GM13977 (cell line): ENCODE measurements at regions not wholly inside any gene's neighbourhood (a gene's known extent, or its start where the extent isn't known, plus 50 kb on each side); places are given as distances from the start of the nearest gene placed in this dataset.
"Not testable (repeated sequence)": the region's sequence is repeated elsewhere in the genome, so short reads cannot be mapped to it uniquely, and the experiment has no call there.

Experiments
- DNase-seq: peaks from one replicate; pipeline ENCODE4 v3.0.0; 2012; ENCODE audit warnings: low spot score
- in situ Hi-C: fragments of 300-500 bp; cut with MboI; formaldehyde crosslinking; loops from one replicate; pipeline ENCODE4 v1.12.0; 2022; ENCODE audit warnings: low sequenced_read_pairs, low pct_unique_long_range_greater_than_20kb, mixed read lengths, inconsistent platforms; ENCODE audit not compliant: unreplicated experiment
- TF ChIP-seq, protein P1 (sequence below): IDR thresholded peaks from 2 replicates; pipeline ENCODE4 v1.5.1; 2012; ENCODE audit warnings: mild to moderate bottlenecking, control low read depth; ENCODE audit not compliant: insufficient read depth; ENCODE audit errors: extremely low read depth, missing control alignments

DNA sequence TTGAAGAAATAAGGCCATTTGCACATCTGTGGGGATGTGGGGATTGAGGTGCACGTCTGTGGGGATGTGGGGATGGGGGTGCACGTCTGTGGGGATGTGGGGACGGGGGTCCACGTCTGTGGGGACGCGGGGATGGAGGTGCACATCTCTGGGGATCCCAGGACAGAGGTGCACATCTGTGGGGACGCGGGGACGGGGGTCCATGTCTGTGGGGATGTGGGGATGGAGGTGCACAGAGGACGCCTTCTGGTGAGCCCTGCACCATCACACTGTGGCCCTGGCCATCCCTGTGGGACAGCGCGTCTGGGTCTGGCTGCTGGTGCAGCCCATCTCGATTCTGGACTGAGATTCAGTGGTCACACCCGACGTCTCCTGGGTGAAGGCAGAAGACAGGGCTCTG lies 161.4 kb downstream of the LAT start:
- in situ Hi-C loops = no loop called here
- DNase-seq = no peak
- TF ChIP-seq, protein P1, sequence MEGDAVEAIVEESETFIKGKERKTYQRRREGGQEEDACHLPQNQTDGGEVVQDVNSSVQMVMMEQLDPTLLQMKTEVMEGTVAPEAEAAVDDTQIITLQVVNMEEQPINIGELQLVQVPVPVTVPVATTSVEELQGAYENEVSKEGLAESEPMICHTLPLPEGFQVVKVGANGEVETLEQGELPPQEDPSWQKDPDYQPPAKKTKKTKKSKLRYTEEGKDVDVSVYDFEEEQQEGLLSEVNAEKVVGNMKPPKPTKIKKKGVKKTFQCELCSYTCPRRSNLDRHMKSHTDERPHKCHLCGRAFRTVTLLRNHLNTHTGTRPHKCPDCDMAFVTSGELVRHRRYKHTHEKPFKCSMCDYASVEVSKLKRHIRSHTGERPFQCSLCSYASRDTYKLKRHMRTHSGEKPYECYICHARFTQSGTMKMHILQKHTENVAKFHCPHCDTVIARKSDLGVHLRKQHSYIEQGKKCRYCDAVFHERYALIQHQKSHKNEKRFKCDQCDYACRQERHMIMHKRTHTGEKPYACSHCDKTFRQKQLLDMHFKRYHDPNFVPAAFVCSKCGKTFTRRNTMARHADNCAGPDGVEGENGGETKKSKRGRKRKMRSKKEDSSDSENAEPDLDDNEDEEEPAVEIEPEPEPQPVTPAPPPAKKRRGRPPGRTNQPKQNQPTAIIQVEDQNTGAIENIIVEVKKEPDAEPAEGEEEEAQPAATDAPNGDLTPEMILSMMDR = no peak

DNA sequence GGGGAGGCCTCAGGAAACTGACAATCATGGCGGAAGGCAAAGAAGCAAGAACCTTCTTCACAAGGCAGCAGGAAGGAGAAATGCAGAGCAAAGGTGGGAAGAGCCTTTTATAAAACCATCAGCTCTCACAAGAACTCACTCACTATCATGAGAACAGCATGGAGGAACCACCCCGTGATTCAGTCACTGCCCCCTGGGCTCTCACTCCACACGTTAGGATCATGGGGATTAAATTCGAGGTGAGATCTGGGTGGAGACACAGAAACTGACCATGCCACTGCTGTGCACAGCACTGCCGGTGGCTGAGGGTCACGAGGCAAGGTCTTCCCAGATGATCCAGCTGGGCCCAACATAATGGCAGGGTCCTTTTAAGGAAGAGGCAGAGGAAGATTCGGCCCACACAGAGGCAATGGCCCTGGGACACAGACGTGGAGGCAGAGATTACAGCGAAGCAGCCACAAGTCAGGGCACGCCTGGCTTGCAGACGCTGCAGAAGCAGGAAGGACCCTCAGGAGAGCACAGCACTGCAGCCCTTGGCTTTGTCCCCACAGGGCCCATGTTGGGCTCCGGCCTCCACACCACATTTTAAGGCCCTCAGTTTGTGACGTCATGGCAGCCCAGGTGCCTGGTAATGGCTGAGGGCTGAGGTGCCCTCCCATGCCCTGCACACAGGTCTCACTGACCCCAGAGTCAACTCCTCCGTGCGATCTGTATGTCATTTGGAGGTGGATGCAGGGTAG lies 160.8 kb downstream of the LAT start:
- DNase-seq, in situ Hi-C loops: not testable (repeated sequence)

DNA sequence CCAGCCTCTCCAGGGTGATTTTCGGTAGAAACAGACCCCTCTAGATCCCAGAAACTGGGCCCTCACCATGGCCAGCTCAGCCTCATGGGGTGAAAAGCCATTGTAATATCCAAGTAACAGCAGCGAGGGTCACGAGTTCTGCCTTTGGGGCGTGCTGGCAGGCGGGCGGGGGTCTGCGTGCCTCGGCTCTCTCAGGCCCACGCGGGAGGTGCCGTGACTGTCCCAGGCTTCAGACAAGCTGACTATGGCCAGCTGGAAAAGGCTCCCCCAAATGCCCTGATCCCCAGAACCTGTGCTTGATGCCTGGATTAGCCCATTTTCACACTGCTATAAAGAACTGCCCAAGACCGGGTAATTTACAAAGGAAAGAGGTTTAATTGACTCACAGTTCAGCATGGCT lies 160.2 kb downstream of the LAT start:
- in situ Hi-C loops, DNase-seq: not testable (repeated sequence)

DNA sequence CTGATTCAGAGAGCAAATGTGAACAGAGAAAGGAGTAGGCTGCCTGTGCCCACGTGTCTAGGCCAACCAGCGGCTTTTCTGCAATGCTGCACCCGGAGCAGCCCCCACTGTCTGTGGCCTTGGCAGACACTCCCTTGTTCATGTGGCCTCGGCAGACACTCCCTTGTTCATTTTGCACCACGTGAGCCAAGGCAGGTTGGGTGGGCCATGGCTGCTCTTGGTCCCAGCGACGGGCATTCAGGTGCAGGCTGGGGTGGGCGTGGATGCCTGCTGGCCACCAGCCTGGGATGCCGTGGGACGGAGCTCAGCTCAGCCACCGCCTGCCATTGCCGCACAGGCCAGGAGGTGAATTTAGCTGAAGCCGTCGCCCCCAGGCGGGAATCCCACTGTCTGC lies 159.8 kb downstream of the LAT start:
- DNase-seq, in situ Hi-C loops: not testable (repeated sequence)

DNA sequence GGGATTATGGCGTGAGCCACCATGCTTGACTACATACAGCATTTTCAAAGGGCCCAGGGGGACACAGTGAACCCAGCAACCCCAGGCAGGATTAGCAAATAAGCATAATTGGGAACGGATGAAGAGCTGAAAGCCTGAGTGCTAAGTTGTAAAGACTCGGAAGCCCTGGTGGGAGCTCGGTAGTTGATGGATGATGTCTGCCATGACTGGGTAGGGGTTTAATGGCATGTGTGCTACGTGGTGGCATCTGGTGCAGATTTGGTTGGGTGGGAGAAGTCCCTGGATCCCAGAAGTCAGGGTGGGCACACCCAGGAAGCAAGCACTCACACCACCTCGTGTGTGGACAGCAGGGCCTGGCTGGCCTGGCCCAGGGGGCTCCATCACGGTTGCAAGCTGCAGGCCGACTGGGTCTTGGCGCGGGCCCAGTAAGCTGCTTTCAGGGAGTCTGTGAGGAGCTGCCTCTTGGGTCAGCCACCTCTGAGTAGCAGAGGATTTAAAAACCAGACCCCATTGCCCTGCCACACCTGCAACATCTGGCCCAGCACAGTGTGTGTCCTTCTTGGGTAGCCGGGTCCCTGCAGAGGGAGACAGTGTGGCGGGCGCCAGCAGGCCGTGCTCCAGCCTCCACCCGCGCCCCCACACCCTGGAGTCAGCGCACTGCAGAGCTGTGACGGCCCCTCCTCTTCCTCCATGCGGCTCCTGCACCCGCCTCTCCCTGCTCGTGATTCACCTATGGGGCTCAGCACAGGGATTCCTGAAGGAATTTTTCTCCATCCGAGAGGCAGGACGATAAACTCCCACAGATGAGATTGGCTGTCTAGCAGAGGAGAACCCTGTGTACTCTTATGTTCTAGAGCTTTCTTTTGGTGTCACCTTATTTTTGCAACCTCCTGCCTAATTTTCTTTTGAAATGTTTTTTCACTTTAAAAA lies 159.2 kb downstream of the LAT start:
- in situ Hi-C loops, DNase-seq: not testable (repeated sequence)

DNA sequence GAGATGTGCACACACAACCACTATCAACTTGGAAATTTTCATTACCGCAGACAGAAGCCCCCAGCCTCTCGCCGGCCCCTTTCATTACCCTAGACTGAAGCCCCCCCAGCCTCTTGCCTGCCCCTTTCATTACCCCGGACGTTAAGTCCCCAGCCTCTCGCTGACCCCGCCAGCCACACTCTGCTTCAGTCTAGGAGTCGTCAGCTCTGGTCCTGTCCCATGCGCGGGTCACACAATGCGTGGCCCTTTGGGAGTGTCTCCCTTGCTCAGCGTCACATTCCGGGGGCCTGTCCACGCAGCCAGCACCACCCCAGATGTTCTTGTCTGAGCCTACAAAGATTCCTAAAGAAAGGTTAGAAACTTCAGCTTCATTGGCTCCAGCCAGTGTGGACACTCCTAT lies 157.7 kb downstream of the LAT start:
- in situ Hi-C loops, DNase-seq: not testable (repeated sequence)

DNA sequence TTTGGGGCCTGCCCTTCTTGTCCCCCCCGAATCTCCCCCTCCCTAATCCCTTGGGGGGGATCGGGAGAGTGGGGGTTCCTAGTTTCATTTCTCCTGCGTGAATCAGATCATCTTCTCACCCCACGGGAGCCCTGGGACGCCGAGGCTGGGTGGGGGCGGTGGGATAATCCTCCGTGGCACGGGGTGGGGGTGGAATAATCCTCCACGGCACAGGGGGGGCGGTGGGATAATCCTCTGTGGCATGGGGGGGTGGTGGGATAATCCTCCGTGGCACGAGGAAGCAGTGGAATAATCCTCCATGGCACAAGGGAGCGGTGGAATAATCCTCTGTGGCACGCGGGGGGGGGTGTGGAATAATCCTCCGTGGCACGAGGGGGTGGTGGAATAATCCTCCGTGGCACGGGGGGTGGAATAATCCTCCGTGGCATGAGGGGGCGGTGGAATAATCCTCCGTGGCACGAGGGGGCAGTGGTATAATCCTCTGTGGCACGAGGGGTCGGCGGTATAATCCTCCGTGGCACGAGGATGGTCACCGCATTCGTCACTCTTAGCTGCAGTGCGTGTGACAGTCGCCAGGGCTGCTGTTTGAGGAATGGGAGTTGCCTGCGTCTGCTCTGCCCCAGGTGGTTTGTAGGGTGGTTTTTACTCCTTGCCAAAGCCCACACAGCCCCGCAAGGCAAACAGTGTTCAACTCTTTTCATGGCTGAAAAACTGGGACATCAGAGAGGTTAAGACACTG lies 156.9 kb downstream of the LAT start:
- in situ Hi-C loops = no loop called here
- TF ChIP-seq, protein P1 = no peak
- DNase-seq = no peak

DNA sequence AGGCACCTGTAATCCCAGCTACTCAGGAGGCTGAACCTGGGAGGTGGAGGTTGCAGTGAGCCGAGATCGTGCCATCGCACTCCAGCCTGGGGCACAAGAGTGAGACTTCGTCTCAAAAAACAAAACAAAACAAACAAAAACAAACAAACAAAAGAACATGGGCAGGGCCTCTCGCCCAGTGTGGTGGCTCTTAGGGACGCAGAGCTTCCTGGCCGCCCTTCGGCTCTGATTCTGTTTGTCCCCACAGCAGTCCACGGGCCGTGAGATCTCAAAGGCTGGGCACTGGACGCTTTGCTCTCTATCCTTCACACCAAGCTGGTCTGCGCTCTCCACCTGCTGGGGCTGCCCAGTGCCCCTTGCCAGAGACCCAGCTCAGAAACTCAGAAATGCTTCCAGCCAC lies 156.3 kb downstream of the LAT start:
- in situ Hi-C loops, DNase-seq: not testable (repeated sequence)

DNA sequence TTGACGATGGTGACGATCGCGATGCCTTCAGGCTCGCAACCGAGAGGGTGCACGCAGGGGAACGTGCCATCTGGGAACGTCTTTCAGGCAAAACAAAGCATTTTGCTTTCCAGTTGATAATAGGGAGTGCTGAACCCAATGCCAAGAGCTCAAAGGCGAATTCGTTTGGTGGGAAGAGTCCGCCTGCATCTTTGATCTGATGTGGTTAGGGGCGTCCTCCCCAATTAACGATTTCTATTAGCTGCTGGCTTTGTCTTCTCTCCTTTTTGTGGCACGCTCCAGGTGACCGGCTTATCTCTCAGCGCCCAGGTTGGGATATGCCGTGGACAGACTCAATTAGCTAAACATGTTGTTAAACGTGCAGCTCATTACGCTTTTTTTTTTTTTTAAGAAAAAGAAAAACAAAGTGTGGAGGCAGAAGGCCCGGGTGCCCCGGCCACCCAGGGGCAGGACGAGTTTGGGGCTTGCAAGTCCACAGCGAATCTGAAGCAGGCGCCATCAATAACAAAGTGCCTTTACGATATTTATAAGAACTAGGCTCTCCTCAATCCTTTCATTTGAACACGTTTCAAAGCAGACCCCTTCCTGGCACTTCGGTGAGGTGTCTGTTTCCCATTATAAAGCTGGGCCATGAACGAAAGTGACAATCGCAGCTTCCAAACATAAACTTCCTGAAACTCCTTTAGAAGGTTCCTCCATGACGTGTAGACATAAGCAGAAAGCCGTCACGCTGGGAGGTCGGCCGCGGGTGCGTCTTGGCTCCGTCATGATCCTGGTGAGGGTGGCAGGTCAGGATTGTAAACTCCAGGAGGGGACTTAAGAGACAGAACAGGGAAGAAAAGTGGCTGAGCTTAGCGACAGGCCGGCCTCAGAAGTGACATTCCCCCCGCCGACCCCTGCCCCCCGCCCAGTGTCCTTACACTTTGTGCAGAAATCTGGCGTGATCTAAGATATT lies 155.3 kb downstream of the LAT start:
- DNase-seq, in situ Hi-C loops: not testable (repeated sequence)
